Activated CD8-positive, alpha-beta memory T cell treated with anti-CD3 and anti-CD28 coated beads, Interleukin-2, amount 10 ng/mL, durations not matched to agents 7 days and 5 days (primary cell): ENCODE measurements at regions not wholly inside any gene's neighbourhood (a gene's known extent, or its start where the extent isn't known, plus 50 kb on each side); places are given as distances from the start of the nearest gene placed in this dataset.

Source experiments
- ATAC-seq: fragments of 150-1000 bp; cut with Tn5 transposase; one replicate; pipeline ENCODE4 v1.10.0; 2021; ENCODE audit warnings: moderate library complexity
- CTCF ChIA-PET: fragments of 350-600 bp; sonication (Branson Sonifier 250); formaldehyde crosslinking; loops from one replicate; lab custom pipeline; 2021; ENCODE audit warnings: antibody characterized with exemption; lab: Charles Lee
- DNase-seq: peaks from one replicate; pipeline ENCODE4 v3.0.0-alpha.2; 2020
- H3K27ac Mint-ChIP-seq: one replicate; pipeline ENCODE4 v1.8.0; 2021; ENCODE audit warnings: mild to moderate bottlenecking, mixed read lengths
- H3K27me3 Mint-ChIP-seq: one replicate; pipeline ENCODE4 v1.8.0; 2021; ENCODE audit warnings: mixed read lengths
- H3K36me3 Mint-ChIP-seq: one replicate; pipeline ENCODE4 v1.8.0; 2021; ENCODE audit warnings: mild to moderate bottlenecking, mixed read lengths
- H3K4me1 Mint-ChIP-seq: one replicate; pipeline ENCODE4 v1.8.0; 2021; ENCODE audit warnings: mixed read lengths
- H3K4me3 Mint-ChIP-seq: one replicate; pipeline ENCODE4 v1.8.0; 2021; ENCODE audit warnings: mild to moderate bottlenecking, moderate library complexity, mixed read lengths
- H3K9me3 Mint-ChIP-seq: one replicate; pipeline ENCODE4 v1.8.0; 2022; ENCODE audit warnings: low read depth, mixed read lengths

DNA sequence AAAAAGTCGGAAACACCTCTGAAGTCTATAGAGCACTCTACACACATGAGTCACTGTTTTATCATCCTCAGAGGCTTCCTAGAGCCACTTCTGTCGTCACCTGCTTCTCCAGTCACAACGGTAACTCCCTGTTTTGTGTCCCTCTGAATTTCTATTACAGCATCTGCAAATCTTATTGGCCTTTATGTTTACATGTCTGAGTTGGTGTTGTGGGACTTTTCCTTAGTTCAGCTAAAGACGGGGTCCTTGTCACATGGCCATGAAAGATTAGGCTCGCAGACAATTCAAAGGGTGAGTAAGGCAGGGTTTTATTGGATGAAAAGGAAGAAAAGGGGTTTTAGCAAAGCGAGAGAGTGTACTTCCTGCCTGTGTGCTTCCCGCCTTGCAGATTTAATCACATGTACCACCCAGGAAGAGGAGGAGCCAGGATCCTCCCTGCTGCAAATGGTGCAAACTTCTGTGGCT is 185.6 kb downstream of the LPIN1 start:
- no peaks in the 10 kb centered on the region for H3K9me3 Mint-ChIP-seq
- H3K4me1 Mint-ChIP-seq, result peaks cover 2% of the 10 kb centered on the region
- no peak for DNase-seq
- CTCF ChIA-PET, result no interaction called here
- no peaks in the 10 kb centered on the region for H3K36me3 Mint-ChIP-seq
- H3K27ac Mint-ChIP-seq, result no peak overlapping the region
- no peak overlapping the region for H3K4me3 Mint-ChIP-seq
- ATAC-seq, result no peak
- peaks cover 2% of the 10 kb centered on the region for H3K27me3 Mint-ChIP-seq

DNA sequence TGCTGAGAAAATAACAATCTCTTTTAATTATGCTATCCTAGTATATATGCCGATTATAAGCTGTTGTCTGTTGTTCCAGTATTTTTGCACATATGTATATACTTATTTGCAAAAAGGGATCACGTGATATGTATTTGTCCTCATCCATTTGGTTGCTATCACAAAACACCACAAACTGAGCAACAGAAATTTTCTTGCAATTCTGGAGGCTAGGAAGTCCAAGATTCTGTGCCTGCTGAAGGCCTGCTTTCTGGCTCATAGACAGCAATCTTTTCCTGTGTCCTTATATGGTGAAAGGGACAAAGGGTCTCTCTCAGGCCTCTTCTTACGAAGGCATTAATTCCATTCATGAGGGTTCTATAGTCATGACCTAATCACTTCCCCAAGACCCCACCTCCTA is 186.5 kb downstream of the LPIN1 start:
- ATAC-seq, result no peak
- no peak for DNase-seq
- peaks cover 2% of the 10 kb centered on the region for H3K4me1 Mint-ChIP-seq
- H3K27ac Mint-ChIP-seq, result no peak overlapping the region
- CTCF ChIA-PET, result no interaction called here
- no peaks in the 10 kb centered on the region for H3K9me3 Mint-ChIP-seq
- H3K27me3 Mint-ChIP-seq, result peaks cover 5% of the 10 kb centered on the region
- no peak overlapping the region for H3K4me3 Mint-ChIP-seq
- no peaks in the 10 kb centered on the region for H3K36me3 Mint-ChIP-seq

DNA sequence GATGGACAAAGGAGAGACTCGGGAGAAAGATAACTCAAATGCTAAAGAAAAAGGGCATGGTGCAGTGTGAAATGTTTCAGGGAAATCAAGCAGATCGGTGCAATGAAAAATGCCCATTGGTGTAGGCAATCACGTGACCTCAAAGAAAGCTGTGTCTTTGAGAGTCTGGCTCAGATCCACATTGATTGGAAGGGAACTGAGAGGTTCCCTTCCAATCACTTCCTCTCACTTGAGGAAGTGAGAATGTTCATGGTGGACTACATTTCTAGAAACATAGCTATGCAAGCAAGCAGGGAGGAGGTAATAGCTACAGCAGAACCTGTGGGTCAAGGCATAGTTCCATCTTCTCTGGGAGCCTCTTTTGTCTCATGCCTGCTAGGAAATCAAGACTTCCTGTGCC is 187.4 kb downstream of the LPIN1 start:
- H3K27me3 Mint-ChIP-seq, result peaks cover 3% of the 10 kb centered on the region
- ATAC-seq, result no peak
- H3K36me3 Mint-ChIP-seq, result no peaks in the 10 kb centered on the region
- H3K4me1 Mint-ChIP-seq, result peaks cover 2% of the 10 kb centered on the region
- CTCF ChIA-PET, result no interaction called here
- DNase-seq, result no peak
- H3K4me3 Mint-ChIP-seq, result no peak overlapping the region
- H3K9me3 Mint-ChIP-seq, result no peaks in the 10 kb centered on the region
- H3K27ac Mint-ChIP-seq, result no peak overlapping the region

DNA sequence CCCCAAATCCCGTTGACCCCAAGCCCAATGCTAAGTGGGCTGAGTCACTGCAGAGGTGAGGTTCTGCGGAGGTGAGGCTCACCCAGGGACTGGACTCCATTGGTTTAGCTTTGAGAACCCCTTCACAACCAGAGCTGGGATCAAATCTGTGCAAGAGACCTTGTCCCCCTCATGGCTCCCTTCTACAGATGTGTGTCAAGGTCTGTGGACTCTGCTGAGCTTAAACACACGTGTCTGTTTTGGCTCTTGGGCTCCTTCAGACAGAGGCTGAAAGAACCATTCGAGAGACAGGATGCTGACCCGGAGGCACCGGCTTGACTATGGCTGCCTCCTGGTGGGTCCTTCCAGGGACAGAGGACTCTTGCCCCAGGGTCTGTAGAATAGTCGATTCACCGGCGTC is 190.3 kb downstream of the LPIN1 start:
- Mint-ChIP-seq H3K36me3 (no peaks in the 10 kb centered on the region), H3K9me3 (no peaks in the 10 kb centered on the region), H3K27me3 (peaks cover 3% of the 10 kb centered on the region), H3K4me1 (peaks cover 2% of the 10 kb centered on the region), H3K27ac (no peak overlapping the region), H3K4me3 (no peak overlapping the region)
- ATAC-seq, result no peak
- CTCF ChIA-PET, result no interaction called here
- DNase-seq, result no peak

DNA sequence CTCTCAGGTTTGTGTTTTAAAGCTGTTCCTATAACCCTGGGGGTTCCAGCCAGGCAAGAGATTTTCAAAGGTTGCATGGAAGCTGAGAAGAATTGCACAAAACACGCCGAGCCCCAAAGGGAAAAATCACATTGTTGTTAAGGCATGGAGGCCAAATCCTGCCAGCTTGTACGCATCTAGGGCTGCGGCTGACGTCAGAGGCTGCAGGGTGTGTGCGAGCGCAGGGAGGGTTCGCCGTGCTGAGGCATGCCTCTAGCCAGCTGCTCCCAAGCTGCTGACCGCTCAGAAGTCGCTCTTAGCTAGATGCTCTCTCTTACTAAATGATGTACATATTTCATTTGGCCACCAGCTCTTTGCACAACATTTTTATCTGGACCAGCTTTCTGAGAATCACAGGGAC is 191.8 kb downstream of the LPIN1 start:
- Mint-ChIP-seq H3K4me1 (no peaks in the 10 kb centered on the region), H3K27me3 (peaks cover 9% of the 10 kb centered on the region)

GRCh38 chr2:11939523-11939922 is 193.1 kb downstream of the LPIN1 start:
- DNase-seq (no peak), ATAC-seq (no peak)
- peaks cover 9% of the 10 kb centered on the region for H3K27me3 Mint-ChIP-seq
- CTCF ChIA-PET, result no interaction called here
- H3K27ac Mint-ChIP-seq, result no peak overlapping the region
- H3K9me3 Mint-ChIP-seq, result peaks cover 3% of the 10 kb centered on the region
- peaks cover 3% of the 10 kb centered on the region for H3K4me1 Mint-ChIP-seq
- H3K4me3 Mint-ChIP-seq, result no peak overlapping the region
- H3K36me3 Mint-ChIP-seq, result no peaks in the 10 kb centered on the region

More for the DNA sequence above, 191.8 kb downstream of the LPIN1 start:
- DNase-seq (no peak), ATAC-seq (no peak)
- Mint-ChIP-seq H3K9me3 (no peaks in the 10 kb centered on the region), H3K36me3 (no peaks in the 10 kb centered on the region), H3K27ac (no peak overlapping the region), H3K4me3 (no peak overlapping the region)
- CTCF ChIA-PET, result no interaction called here

- Mint-ChIP-seq H3K9me3 (peaks cover 3% of the 10 kb centered on the region), H3K36me3 (peaks cover 3% of the 10 kb centered on the region), H3K27ac (no peak overlapping the region), H3K4me3 (no peak overlapping the region), H3K4me1 (peaks cover 10% of the 10 kb centered on the region), H3K27me3 (peaks cover 9% of the 10 kb centered on the region)
- no peak for ATAC-seq
- DNase-seq, result no peak
- CTCF ChIA-PET, result no interaction called here
Observed at GRCh38 chr2:11940121-11940743, 193.8 kb downstream of the LPIN1 start.

GRCh38 chr2:11940799-11941198 is 194.4 kb downstream of the LPIN1 start:
- ATAC-seq (no peak), DNase-seq (no peak)
- Mint-ChIP-seq H3K4me3 (no peak overlapping the region), H3K4me1 (peaks cover 15% of the 10 kb centered on the region), H3K9me3 (peaks cover 3% of the 10 kb centered on the region), H3K36me3 (peaks cover 3% of the 10 kb centered on the region), H3K27me3 (peaks cover 9% of the 10 kb centered on the region), H3K27ac (no peak overlapping the region)
- CTCF ChIA-PET, result no interaction called here

GRCh38 chr2:11941201-11942177 is 195.1 kb downstream of the LPIN1 start:
- Mint-ChIP-seq H3K4me3 (no peak overlapping the region), H3K27me3 (peaks cover 9% of the 10 kb centered on the region), H3K9me3 (peaks cover 3% of the 10 kb centered on the region), H3K4me1 (peaks cover 17% of the 10 kb centered on the region), H3K36me3 (peaks cover 4% of the 10 kb centered on the region), H3K27ac (no peak overlapping the region)
- DNase-seq (no peak), ATAC-seq (no peak)
- CTCF ChIA-PET, result no interaction called here

DNA sequence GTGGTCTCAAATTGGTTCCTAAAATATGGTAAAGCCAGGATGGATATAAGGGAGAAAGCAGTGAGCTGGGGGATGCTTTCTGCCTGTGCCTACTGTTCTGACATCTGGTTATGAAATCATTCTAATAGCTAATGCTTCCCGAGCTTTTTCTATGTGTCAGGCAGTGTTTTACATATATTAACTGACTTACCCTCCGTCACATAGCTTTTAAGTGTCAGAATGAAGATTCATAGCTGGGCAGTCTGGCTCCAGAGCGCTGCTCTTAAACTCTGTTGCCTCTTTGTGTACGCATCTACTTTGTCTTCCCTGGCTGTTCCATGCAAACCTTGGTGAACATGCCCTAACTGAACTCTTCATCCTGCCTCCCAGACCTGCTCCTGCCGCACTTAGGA is 195.7 kb downstream of the LPIN1 start:
- no peak for ATAC-seq
- Mint-ChIP-seq H3K9me3 (peaks cover 3% of the 10 kb centered on the region), H3K27ac (no peak overlapping the region), H3K36me3 (peaks cover 4% of the 10 kb centered on the region), H3K4me1 (peaks cover 17% of the 10 kb centered on the region), H3K4me3 (no peak overlapping the region), H3K27me3 (peaks cover 9% of the 10 kb centered on the region)
- no peak for DNase-seq
- CTCF ChIA-PET, result no interaction called here

GRCh38 chr2:11944311-11944710 is 197.9 kb downstream of the LPIN1 start:
- CTCF ChIA-PET, result no interaction called here
- Mint-ChIP-seq H3K27ac (no peak overlapping the region), H3K9me3 (peaks cover 3% of the 10 kb centered on the region), H3K4me3 (no peak overlapping the region), H3K4me1 (peaks cover 17% of the 10 kb centered on the region), H3K27me3 (peaks cover 6% of the 10 kb centered on the region), H3K36me3 (peaks cover 4% of the 10 kb centered on the region)
- DNase-seq (no peak), ATAC-seq (no peak)

DNA sequence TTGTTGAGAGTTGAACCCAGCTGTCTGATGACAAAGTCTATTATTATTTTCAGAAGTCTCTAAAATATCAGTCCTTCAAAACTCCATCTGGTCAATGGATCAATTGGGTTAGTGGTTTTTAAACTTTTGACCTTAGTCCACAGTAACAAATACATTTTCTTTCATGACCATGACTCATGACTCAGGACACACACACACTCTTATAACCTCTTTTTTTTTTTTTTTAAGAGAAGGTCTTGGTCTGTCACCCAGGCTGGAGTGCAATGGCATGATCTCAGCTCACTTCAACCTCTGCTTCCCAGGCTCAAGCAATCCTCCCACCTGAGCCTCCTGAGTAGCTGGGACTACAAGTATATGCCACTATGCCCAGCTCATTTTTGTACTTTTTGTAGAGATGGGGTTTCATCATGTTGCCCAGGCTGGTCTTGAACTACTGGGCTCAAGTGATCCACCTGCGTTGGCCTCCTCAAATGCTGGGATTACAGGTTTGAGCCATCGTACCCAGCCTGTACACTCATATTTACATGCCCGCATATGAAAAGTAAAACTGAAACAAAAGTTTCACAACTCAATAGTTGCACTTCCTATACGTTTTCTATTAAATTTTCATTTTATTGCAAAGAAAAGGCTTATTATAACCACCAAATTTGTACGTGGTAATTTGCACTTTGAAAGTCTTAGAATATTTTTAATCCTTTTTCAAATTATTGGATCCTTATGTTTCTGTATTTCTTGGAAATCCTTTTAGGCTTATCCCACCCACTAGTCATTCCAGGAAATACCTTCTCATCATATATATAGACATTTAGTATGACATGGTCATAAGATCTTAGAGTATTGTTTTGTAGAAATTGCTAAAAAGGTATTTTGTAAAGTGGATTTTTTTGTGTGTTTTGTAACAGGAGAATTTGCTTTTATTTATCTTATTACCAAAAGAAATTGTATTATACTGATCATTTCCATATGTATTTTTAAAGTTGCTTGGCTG is 199.0 kb downstream of the LPIN1 start:
- H3K4me1 Mint-ChIP-seq, result peaks cover 17% of the 10 kb centered on the region
- peak overlapping the region; percentile 87 for H3K27ac Mint-ChIP-seq
- H3K27me3 Mint-ChIP-seq, result peaks cover 6% of the 10 kb centered on the region
- ATAC-seq, result peak; percentile 94
- peak; percentile 55 for DNase-seq
- H3K9me3 Mint-ChIP-seq, result peaks cover 3% of the 10 kb centered on the region
- H3K4me3 Mint-ChIP-seq, result peak overlapping the region; percentile 67
- CTCF ChIA-PET, result no interaction called here
- H3K36me3 Mint-ChIP-seq, result peaks cover 4% of the 10 kb centered on the region

- ATAC-seq (no peak), DNase-seq (no peak)
- H3K27me3 Mint-ChIP-seq, result no peaks in the 10 kb centered on the region
- H3K9me3 Mint-ChIP-seq, result peaks cover 3% of the 10 kb centered on the region
- no peak overlapping the region for H3K27ac Mint-ChIP-seq
- peaks cover 17% of the 10 kb centered on the region for H3K4me1 Mint-ChIP-seq
- peaks cover 4% of the 10 kb centered on the region for H3K36me3 Mint-ChIP-seq
- CTCF ChIA-PET, result no interaction called here
- H3K4me3 Mint-ChIP-seq, result no peak overlapping the region
Observed at GRCh38 chr2:11947956-11948355, 201.5 kb downstream of the LPIN1 start.
